IMR-90 (cell line): ENCODE measurements at regions not wholly inside any gene's neighbourhood (a gene's known extent, or its start where the extent isn't known, plus 50 kb on each side); places are given as distances from the start of the nearest gene placed in this dataset.
"Not testable (repeated sequence)": the region's sequence is repeated elsewhere in the genome, so short reads cannot be mapped to it uniquely, and the experiment has no call there.

Experiments
- ATAC-seq: fragments of 200-7000 bp; cut with Tn5 transposase; 2 replicates; pipeline ENCODE4 v1.9.1; 2020; ENCODE audit warnings: low read depth, mild to moderate bottlenecking, moderate library complexity
- BruUV-seq: library from RNA; stranded (reverse); fragments of 400-500 nt; replicated peaks from 2 replicates; lab custom pipeline; 2021; lab: Mats Ljungman, UMichigan
- CTCF ChIA-PET: fragments of 300-600 bp; formaldehyde crosslinking; extraction: SDS; loops from one replicate; lab custom pipeline; 2021; ENCODE audit warnings: antibody characterized with exemption; lab: Yijun Ruan, JAX
- POLR2A ChIA-PET: fragments of 300-600 bp; sonication (Branson Sonifier 250); formaldehyde crosslinking; loops from one replicate; lab custom pipeline; 2022; ENCODE audit warnings: antibody characterized with exemption; ENCODE audit not compliant: unreplicated experiment; lab: Charles Lee
- DNase-seq: peaks from one replicate; pipeline ENCODE4 v3.0.0; 2013
- H2AFZ ChIP-seq: replicated peaks from 2 replicates; pipeline ENCODE3; 2013; ENCODE audit warnings: low read length, mild to moderate bottlenecking; ENCODE audit not compliant: poor library complexity
- H2AK5ac ChIP-seq: 2 replicates; pipeline ENCODE4 v1.6.1; 2013; ENCODE audit warnings: low read depth, low read length, inconsistent platforms
- H2AK9ac ChIP-seq: replicated peaks from 2 replicates; pipeline ENCODE3; 2013; ENCODE audit warnings: mild to moderate bottlenecking, low read depth, low read length, moderate library complexity; ENCODE audit not compliant: poor library complexity
- H2BK120ac ChIP-seq: 2 replicates; pipeline ENCODE4 v1.6.1; 2013; ENCODE audit warnings: low read depth, low read length, inconsistent platforms
- H2BK15ac ChIP-seq: 3 replicates; pipeline ENCODE4 v1.6.1; 2013; ENCODE audit warnings: low read depth, low read length, inconsistent platforms
- H2BK20ac ChIP-seq: 2 replicates; pipeline ENCODE4 v1.6.1; 2013; ENCODE audit warnings: low read depth, mild to moderate bottlenecking, inconsistent platforms, low read length, moderate library complexity
- H2BK5ac ChIP-seq: 2 replicates; pipeline ENCODE4 v1.6.1; 2013; ENCODE audit warnings: mild to moderate bottlenecking, low read depth, low read length, inconsistent platforms; ENCODE audit not compliant: poor library complexity, severe bottlenecking
- H3K14ac ChIP-seq: replicated peaks from 2 replicates; pipeline ENCODE4 v1.6.1; 2013; ENCODE audit warnings: low read depth, low read length, inconsistent platforms
- H3K18ac ChIP-seq: 2 replicates; pipeline ENCODE4 v1.6.1; 2013; ENCODE audit warnings: low read depth, low read length, control low read depth
- H3K23ac ChIP-seq: 2 replicates; pipeline ENCODE4 v1.6.1; 2013; ENCODE audit warnings: low read depth, low read length, inconsistent platforms
- H3K27ac ChIP-seq: 2 replicates; pipeline ENCODE4 v1.5.1; 2013; ENCODE audit warnings: mild to moderate bottlenecking, control low read depth, low read length; ENCODE audit not compliant: insufficient read depth
- H3K27me3 ChIP-seq: 2 replicates; pipeline ENCODE4 v1.6.1; 2013; ENCODE audit warnings: low read length; ENCODE audit not compliant: control insufficient read depth, insufficient read depth
- H3K36me3 ChIP-seq: 2 replicates; pipeline ENCODE4 v1.6.1; 2013; ENCODE audit warnings: low read length, mixed read lengths; ENCODE audit not compliant: control insufficient read depth, insufficient read depth
- H3K4ac ChIP-seq: 2 replicates; pipeline ENCODE4 v1.6.1; 2013; ENCODE audit warnings: low read depth, low read length, inconsistent platforms
- H3K4me1 ChIP-seq: 2 replicates; pipeline ENCODE4 v1.6.1; 2013; ENCODE audit warnings: low read length, mixed read lengths; ENCODE audit not compliant: control insufficient read depth, insufficient read depth
- H3K4me2 ChIP-seq: 2 replicates; pipeline ENCODE4 v1.6.1; 2013; ENCODE audit warnings: low read depth, mild to moderate bottlenecking, control low read depth, low read length, moderate library complexity
- H3K4me3 ChIP-seq: 2 replicates; pipeline ENCODE4 v1.5.1; 2013; ENCODE audit warnings: low read depth, mild to moderate bottlenecking, control low read depth, low read length, moderate library complexity; ENCODE audit not compliant: insufficient read depth
- H3K56ac ChIP-seq: 2 replicates; pipeline ENCODE4 v1.6.1; 2013; ENCODE audit warnings: low read length, inconsistent platforms; ENCODE audit not compliant: insufficient read depth; ENCODE audit errors: extremely low read depth
- H3K79me1 ChIP-seq, 2 experiments: 2 replicates each; pipeline ENCODE4 v1.6.1; 2013; ENCODE audit warnings: low read length in 2 of 2, inconsistent platforms in 1 of 2, low read depth in 1 of 2
- H3K9ac ChIP-seq: 2 replicates; pipeline ENCODE4 v1.6.1; 2013; ENCODE audit warnings: low read depth, low read length, control low read depth
- H3K9me1 ChIP-seq: 2 replicates; pipeline ENCODE4 v1.6.1; 2013; ENCODE audit warnings: low read length, inconsistent platforms; ENCODE audit not compliant: insufficient read depth
- H3K9me3 ChIP-seq: 2 replicates; pipeline ENCODE4 v1.6.1; 2013; ENCODE audit warnings: low read length; ENCODE audit not compliant: control insufficient read depth, insufficient read depth
- H4K20me1 ChIP-seq: 2 replicates; pipeline ENCODE4 v1.6.1; 2013; ENCODE audit warnings: low read length, inconsistent platforms; ENCODE audit not compliant: insufficient read depth
- H4K5ac ChIP-seq: 2 replicates; pipeline ENCODE4 v1.6.1; 2013; ENCODE audit warnings: mild to moderate bottlenecking, low read depth, low read length, control low read depth
- H4K8ac ChIP-seq, 2 experiments: 2 replicates each; pipeline ENCODE4 v1.6.1; 2013; ENCODE audit warnings: low read depth in 2 of 2, low read length in 2 of 2, control low read depth in 1 of 2, inconsistent platforms in 1 of 2
- H4K91ac ChIP-seq: 2 replicates; pipeline ENCODE4 v1.6.1; 2013; ENCODE audit warnings: low read depth, low read length, inconsistent platforms; ENCODE audit not compliant: insufficient read depth
- WGBS, 2 experiments: methylation state at CpG; one replicate each; pipeline versions ENCODE4 v1.1.5 to v1.1.7; 2013; ENCODE audit warnings: missing lambda C conversion rate in 2 of 2; ENCODE audit not compliant: insufficient read length in 1 of 2; ENCODE audit errors: extremely low coverage in 2 of 2; 5-methylcytosine and 5-hydroxymethylcytosine counted together
- dilution Hi-C: fragments of 300-500 bp; cut with HindIII; formaldehyde crosslinking; loops from one replicate; pipeline ENCODE4 v1.14.3; 2018; ENCODE audit warnings: low sequenced_read_pairs; ENCODE audit not compliant: unreplicated experiment
- in situ Hi-C: fragments of 300-500 bp; cut with MboI; formaldehyde crosslinking; loops from 3 replicates; pipeline ENCODE4 v1.14.3; 2019; ENCODE audit warnings: low sequenced_read_pairs, inconsistent platforms, mixed read lengths
- intact Hi-C: fragments of 100-400 bp; cut with micrococcal nuclease; formaldehyde crosslinking; loops from 2 replicates; pipeline ENCODE4 v1.10.0; 2022

DNA sequence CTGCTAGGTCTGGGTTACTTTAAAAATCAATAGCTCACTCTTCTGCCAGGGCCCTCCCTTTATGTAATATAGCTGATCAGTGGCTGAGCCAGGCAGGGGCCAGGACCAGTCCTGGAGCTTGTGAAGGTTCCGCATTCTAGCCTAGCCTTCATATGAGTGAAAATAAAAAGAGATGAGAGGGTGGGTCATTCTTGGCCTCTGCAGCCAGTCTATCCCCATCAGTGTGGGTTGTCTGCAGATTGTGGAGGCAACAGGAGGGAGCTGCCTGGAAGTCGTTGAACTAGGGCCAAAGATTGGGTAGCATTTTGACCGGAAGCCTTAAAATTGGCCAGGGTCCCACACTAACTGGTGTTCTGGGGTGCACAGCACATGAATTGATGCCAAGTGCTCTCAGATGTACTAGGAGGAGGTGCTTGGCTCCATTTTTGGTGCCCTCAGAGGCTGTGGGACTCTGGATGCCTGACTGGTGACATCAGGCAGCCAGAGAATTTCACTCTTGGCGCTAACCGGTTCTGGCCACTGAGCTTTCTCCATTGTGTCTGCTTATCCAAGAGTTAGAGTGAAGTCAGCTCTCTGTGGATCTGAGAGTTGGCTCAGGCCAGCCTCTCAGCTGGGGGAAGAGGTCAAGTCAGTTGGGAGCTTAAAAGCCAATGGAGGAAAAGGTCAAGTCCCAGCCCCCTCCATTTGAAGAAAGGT lies 66.5 kb upstream of the IKBKE start:
- not testable (repeated sequence) for H2BK120ac ChIP-seq

GRCh38 chr1:206404309-206405027 lies 65.8 kb upstream of the IKBKE start:
- POLR2A ChIA-PET, H4K8ac ChIP-seq, CTCF ChIA-PET, H3K9ac ChIP-seq, H4K5ac ChIP-seq, H2BK120ac ChIP-seq, in situ Hi-C loops, H3K23ac ChIP-seq, H3K18ac ChIP-seq, intact Hi-C loops, DNase-seq, H3K9me1 ChIP-seq, dilution Hi-C loops, H2AK5ac ChIP-seq, H4K91ac ChIP-seq, BruUV-seq, H2BK5ac ChIP-seq, H3K4me2 ChIP-seq, H3K56ac ChIP-seq, H3K4ac ChIP-seq, H3K36me3 ChIP-seq, H2BK15ac ChIP-seq, H3K79me1 ChIP-seq, H2BK20ac ChIP-seq, H3K27me3 ChIP-seq, H2AK9ac ChIP-seq, H3K9me3 ChIP-seq, H3K4me1 ChIP-seq, H3K4me3 ChIP-seq, H2AFZ ChIP-seq, H3K14ac ChIP-seq, H4K20me1 ChIP-seq: not testable (repeated sequence)
- no CpG with 5 or more reads among the region's 8 CpGs for WGBS, 2 experiments
- H3K27ac ChIP-seq = peak overlapping the region; percentile 76; the same call in 1 of the 2 replicates
- ATAC-seq = peak; percentile 31

More for the DNA sequence above, 66.5 kb upstream of the IKBKE start:
- H3K36me3 ChIP-seq, H3K9ac ChIP-seq, BruUV-seq, H3K27me3 ChIP-seq, H3K56ac ChIP-seq, dilution Hi-C loops, H4K8ac ChIP-seq, H2BK20ac ChIP-seq, H2BK15ac ChIP-seq, intact Hi-C loops, H2AK5ac ChIP-seq, H3K14ac ChIP-seq, in situ Hi-C loops, DNase-seq, H2AFZ ChIP-seq, H3K4ac ChIP-seq, POLR2A ChIA-PET, H3K79me1 ChIP-seq, H4K91ac ChIP-seq, H4K20me1 ChIP-seq, H3K9me1 ChIP-seq, H3K4me3 ChIP-seq, CTCF ChIA-PET, H3K9me3 ChIP-seq, H4K5ac ChIP-seq, H3K18ac ChIP-seq, H2AK9ac ChIP-seq, H3K4me1 ChIP-seq, H2BK5ac ChIP-seq, H3K23ac ChIP-seq: not testable (repeated sequence)
- Histone ChIP-seq H3K4me2 (0 out of 2 replicates have a peak overlapping the region, but pooled peaks have one; percentile 45), H3K27ac (peak overlapping the region; percentile 76; the same call in 1 of the 2 replicates)
- ATAC-seq = peak; percentile 98
- no CpG with 5 or more reads among the region's 5 CpGs for WGBS, 2 experiments
